Vagina (tissue), 2 donors: ENCODE measurements at regions not wholly inside any gene's neighbourhood (a gene's known extent, or its start where the extent isn't known, plus 50 kb on each side); places are given as distances from the start of the nearest gene placed in this dataset.

Experiments used
- POLR2AphosphoS5 ChIP-seq, 2 donors: sonication (generic); formaldehyde crosslinking; IDR thresholded peaks; one replicate each; pipeline ENCODE4 v1.9.0; 2017; ENCODE audit warnings: antibody characterized with exemption in 2 of 2, mild to moderate bottlenecking in 2 of 2, low read depth in 1 of 2; ENCODE audit not compliant: insufficient read depth in 1 of 2
- TF ChIP-seq, protein P1 (sequence below), 3 experiments: fragments of 450-650 bp in 2 of 3; fragments of 200-600 bp in 1 of 3; sonication (generic) in 1 of 3; IDR thresholded peaks; one replicate each; pipeline ENCODE4 v1.5.1; 2017 to 2019; ENCODE audit warnings: antibody characterized with exemption in 3 of 3, mild to moderate bottlenecking in 2 of 3, moderate library complexity in 2 of 3

DNA sequence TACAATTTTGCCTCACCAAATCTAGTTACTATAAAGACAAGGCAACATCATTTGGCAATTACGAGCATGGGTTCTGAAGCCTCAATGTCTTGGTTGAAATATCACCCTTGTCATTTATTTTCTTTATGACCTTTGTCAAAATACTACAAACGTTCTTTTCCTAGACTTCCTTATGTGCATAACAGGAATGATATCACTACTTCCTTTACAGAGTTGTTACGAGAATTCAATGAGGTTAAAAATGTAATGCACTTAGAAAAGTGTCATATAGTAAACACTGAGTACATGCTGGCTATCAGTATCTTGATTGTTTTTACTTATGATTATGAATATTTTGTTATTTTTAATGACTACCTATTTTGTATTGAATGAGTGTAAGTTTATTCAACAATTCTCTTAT is 640.9 kb upstream of the CCNG1 start:
- TF ChIP-seq, protein P1, sequence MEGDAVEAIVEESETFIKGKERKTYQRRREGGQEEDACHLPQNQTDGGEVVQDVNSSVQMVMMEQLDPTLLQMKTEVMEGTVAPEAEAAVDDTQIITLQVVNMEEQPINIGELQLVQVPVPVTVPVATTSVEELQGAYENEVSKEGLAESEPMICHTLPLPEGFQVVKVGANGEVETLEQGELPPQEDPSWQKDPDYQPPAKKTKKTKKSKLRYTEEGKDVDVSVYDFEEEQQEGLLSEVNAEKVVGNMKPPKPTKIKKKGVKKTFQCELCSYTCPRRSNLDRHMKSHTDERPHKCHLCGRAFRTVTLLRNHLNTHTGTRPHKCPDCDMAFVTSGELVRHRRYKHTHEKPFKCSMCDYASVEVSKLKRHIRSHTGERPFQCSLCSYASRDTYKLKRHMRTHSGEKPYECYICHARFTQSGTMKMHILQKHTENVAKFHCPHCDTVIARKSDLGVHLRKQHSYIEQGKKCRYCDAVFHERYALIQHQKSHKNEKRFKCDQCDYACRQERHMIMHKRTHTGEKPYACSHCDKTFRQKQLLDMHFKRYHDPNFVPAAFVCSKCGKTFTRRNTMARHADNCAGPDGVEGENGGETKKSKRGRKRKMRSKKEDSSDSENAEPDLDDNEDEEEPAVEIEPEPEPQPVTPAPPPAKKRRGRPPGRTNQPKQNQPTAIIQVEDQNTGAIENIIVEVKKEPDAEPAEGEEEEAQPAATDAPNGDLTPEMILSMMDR (IDR thresholded peaks at IDR 0.05), result no peak
- TF ChIP-seq POLR2AphosphoS5 (IDR thresholded peaks at IDR 0.05; ENCODE audit: insufficient read depth in 1 of 2, low read depth in 1 of 2), result no peak
